Limb (tissue), 2 donors: ENCODE measurements at regions not wholly inside any gene's neighbourhood (a gene's known extent, or its start where the extent isn't known, plus 50 kb on each side); places are given as distances from the start of the nearest gene placed in this dataset.
A peak's percentile ranks its signal among the peaks of the same experiment; 100 is the strongest.
"Not testable (repeated sequence)": the region's sequence is repeated elsewhere in the genome, so short reads cannot be mapped to it uniquely, and the experiment has no call there.

Experiments
- DNase-seq, 2 donors: peaks; one replicate each; pipeline ENCODE4 v3.0.0-alpha.2; 2016; ENCODE audit errors: extremely low spot score in 2 of 2

DNA sequence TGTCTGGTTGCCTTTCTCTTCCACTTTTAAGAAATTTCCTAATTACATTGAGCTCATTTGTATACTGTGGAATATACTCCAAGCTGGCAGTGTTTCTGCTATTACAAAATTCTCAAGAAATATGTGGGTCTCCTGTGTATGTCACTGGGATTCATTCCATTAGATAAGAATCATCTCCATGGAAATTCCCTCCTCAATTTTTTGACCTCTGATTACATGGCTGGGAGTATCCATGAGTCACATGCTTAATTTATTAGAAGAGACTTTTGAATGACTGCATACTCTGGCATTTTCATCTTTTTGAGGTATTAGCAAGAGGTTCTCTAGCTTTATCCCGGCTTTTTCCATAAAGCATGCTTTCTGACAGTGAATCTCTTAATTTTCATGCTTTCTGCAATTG is 665.5 kb upstream of the CNTNAP5 start:
- DNase-seq, result no peak

DNA sequence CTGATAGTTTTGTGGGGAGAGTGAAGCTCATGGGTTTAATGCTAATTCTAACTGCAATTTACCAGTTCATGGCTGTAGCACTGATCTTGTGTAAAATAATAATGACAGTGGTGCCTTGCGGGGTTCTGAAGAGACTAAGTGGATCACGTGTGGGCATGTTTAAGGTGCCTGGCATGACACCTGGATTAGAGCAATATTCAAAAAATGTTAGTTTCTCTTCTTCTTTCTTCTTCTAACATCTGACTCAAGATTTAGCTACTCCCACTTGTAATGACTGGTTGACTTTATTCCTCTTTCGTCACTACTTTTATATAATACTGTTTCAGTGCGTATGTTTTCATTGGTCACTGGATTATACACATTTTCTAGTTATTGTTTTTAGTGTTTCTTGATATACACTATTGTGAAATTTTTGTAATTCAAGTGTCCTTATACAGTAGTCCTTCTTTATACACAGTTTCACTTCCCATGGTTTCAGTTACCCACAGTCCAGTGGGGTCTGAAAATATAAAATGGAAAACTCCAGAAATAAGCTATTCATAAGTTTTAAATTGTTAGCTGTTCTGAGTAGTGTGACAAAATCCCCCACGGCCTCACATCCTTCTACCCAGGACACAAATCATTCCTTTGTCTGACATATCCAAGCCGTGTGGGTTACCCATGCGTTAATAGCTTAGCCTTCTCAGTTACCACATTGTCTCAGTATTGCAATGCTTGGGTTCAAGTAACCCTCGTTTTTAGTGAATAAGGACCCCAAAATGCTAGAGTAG is 662.2 kb upstream of the CNTNAP5 start:
- no peak for DNase-seq

DNA sequence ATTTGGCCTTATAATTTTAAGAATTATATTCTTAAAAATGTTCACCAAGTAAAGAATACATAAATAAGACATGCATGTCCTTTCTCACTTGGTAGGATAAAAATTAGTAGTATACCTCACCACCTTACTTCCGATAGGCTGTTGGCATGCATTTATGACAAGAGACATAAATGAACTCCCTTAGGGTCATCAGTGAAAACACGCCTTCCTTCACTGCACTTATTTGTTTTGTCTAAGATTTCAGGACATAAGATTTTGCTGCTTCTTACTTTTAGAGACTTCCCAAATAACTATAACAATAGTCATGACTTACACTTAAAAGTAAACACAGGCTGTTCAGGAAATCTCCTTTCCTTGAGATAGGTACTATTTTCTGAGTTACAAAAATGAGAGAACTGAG is 661.3 kb upstream of the CNTNAP5 start:
- DNase-seq, result no peak

DNA sequence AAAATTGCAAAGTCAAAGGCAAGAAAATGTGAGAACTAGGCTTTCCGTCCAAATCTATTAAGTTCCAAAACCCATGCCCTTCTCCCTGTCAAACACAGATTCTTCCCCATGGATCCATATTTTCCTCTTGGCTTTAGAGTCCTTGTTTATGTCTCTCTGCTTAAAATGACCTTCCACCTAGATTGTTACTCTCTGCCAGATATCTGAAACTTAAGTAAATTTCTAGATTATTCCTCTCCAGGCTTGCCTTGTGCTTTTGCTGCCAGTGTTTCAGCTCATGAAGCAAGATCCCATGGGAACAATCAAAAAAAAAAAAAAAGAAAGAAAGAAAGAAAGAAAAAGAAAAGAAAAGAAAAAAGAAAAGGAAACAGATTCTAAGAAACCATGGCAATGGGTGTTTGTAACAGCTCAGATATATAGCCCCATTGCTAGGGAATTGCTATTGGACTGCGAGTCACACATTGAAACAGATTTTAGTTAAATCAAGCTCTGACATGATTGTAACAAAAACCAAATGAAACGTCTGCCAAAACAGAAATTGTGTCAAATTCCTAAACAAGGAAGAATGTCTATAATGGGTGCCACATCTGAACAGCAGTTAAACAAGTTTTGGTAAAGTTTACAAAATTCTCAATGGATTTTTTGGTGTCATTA is 660.7 kb upstream of the CNTNAP5 start:
- no peak for DNase-seq

DNA sequence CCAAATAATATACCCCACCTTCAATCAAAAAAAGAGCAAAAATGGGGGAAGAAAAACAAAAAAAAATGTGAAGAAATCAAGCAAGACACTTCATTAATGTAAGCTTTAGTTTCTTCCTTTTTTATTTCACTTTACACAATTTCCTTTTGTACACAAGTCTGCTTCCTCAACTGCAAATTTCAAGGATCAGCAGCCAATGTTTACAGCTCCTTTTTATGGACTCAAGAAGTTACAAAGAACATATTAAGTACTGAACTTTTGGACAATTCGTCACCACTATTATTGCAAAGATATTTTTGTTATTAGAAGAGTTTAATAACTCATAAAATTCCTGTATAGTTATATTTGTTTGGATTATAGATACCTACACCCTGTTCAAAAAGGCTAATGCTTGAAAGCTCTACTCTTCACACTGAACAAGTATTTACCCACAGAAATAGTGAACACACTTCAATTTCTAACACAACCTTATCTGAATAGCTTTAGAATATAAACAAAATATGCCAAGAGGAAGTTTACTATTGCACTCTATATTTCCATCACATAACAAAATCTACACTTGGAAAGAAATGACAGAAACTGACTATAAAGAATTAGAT is 658.7 kb upstream of the CNTNAP5 start:
- no peak for DNase-seq

DNA sequence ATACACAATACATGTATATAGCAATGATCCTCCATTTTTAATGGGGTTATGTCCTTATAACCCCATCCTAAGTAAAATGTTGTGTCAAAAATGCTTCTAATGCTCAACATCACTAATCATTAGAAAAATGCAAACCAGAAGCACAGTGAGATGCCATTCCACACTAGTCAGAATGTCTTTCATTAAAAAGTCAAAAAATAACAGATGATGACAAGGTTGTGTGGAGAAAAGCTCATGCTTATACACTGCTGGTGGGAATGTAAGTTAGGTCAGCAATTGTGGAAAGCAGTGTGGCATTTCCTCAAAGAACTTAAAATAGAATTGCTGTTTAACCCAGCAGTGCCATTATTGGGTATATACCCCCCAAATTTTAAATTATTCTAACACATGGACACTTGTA is 654.9 kb upstream of the CNTNAP5 start:
- DNase-seq, result no peak

DNA sequence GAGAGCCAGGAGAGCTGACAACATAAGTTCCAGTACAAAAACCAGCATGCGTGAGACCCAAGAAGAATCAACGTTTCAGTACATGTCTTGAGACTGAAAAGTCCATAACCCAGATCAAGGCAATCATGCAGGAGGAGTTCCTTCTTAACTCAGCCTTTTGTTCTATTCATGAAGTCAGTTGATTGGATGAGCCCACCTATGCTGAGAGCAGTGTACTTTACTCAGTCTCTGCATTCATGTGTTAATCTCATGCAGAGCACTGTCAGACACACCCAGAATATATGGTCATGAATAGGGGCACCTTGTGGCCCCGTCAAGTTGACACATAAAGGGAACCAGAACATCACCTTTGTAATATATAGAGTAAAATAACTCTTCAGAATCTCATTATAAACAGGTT is 653.6 kb upstream of the CNTNAP5 start:
- DNase-seq, result no peak

DNA sequence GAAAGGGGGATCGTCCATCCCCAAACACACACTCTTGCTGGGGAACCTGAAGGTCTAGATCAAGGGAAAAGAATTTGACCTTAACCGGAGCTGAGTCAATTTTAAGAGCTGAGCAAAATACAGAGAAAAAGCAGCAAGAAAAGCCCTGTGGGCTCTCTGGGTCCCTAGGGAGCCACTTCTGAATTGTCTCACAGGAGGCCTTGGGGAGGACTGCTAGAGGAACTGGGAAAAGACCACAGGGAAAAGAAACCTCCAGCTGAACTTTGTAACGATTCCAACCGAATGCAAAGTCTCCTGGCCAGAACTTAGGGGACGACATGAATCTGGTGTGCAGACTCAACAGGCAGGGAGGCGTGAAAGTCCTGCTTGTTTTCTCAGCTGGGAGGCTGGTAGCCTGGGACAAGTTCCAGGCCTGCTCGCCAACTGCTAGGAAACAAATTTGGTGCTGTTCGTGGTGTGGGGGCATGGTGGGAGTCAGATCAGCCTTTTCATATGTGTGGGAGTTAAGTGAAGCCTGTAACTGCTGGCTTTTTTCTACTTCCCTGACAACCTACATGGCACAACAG is 644.6 kb upstream of the CNTNAP5 start:
- DNase-seq, result peak in 1 of 2 donors; percentile 35

DNA sequence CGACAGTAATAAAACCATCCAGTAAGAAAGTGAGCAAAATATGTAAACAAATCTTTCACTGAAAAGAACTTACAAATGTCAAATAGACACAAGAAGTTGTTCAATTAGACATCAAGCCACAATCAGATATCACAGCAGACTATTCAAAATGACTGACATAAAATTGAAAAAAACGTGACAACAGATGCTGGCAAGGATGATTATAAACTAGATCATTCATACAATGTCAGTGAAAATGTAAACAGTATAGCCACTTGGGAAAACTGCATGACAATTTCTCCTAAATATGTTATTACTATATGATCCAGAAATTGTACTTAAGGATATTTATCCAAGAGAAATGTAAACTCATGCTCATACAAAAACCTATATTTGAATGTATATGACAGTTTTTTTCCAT is 609.4 kb upstream of the CNTNAP5 start:
- no peak for DNase-seq

DNA sequence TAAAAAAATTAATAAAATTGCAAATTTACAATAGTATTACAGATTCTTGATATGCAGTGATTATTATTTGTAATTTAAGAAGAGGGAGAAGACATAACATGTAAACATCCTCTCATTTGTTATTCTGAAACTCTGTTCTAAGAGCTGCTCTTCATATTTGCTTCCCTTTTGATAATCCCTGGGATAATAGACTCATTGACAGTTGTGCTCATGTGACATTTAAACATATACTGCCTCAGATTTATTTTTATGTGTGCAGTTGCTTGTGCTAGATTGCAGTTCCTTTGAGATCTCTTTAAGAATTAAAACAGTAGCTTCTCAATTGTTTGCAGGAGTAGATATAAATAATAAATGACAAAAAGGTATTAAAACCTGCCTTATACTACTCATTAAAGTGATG is 605.1 kb upstream of the CNTNAP5 start:
- no peak for DNase-seq

DNA sequence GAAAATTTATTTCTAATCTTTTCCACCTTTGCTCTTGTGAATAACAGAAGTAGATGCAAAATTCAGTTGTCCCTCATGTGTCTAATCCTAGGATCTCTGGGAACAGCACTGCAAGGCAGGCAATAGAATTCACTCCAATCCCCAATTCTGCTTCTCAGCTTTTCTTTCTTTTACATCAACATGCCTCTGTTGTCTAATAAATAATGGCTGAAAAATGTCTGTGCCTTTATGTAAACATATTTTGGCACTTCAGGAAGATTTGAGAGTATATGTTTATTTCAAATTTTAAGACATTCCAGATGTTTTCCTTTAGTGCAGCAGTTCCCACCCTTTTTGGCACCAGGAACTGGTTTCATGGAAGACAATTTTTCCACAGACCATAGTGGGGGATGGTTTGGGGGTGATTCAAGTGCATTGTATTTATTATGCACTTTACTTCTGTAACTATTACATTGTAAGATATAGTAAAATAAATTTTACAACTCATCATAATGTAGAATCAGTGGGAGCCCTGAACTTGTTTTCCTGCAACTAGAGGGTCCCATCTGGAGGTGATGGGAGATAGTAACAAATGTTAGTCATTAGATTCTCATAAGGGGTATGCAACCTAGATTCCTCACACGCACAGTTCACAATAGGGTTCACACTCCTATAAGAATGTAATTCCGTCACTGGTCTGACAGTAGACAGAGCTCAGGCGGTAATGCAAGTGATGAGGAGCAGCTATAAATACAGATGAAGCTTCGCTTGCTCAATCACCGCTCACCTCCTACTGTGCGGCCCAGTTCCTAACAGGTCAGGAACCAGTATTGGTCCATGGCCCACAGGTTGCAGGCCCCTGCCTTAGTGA is 590.3 kb upstream of the CNTNAP5 start:
- peak in 1 of 2 donors; percentile 75 for DNase-seq

DNA sequence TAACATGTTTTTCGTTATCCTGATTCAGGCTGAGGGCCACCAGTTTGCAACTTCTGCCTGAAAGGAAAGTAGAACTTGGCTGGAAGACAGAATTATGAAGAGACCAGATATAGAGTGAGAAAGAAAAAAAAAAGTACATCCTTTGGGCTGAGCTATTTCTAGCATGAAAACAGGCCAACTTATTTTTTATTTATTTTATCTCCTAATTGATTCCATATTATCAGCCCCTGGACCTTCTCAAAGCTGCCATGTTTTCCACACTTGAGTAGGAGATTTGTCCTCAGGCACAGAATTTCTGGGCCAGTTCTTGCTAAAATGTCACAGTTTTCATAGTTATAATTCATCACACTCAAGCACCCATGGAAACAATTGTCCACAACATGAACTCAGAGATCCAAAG is 586.8 kb upstream of the CNTNAP5 start:
- peak in 1 of 2 donors; percentile 51 for DNase-seq

DNA sequence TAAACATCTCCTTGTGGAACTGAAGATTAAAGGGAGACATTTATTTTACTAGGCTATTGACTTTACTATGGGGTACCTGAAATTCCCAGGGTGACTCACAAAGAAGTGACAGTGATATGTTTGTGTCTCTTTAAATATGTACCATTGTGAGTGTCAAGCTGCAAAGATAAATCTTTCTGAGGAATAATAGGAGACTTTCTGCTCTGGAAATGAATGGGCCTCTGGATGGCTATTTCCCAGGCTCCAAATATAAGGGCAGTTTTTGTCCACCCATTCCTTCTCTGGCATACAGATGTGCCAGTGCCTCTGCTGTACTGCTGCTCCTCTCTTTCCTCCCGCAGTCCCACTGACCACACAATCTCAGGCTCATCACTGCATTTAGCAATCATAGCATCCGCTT is 586.4 kb upstream of the CNTNAP5 start:
- no peak for DNase-seq

DNA sequence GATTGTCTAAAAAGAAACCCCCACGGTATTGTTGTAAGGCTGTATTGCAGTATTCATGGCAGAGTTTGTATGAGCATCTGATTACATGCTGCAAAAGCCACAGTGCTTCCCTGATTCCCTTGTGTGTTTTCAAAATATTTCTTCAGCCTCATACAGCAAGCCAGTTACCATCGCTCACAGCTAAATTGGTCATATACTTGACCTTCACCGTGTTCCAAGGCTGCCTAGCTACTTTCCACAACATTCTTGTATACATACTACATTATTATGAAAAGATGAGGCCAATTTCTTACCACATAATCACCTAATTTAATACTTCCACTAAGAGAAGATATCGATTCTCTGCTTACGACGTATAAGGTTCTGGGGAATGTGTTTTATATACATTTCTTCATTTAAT is 576.3 kb upstream of the CNTNAP5 start:
- no peak for DNase-seq

DNA sequence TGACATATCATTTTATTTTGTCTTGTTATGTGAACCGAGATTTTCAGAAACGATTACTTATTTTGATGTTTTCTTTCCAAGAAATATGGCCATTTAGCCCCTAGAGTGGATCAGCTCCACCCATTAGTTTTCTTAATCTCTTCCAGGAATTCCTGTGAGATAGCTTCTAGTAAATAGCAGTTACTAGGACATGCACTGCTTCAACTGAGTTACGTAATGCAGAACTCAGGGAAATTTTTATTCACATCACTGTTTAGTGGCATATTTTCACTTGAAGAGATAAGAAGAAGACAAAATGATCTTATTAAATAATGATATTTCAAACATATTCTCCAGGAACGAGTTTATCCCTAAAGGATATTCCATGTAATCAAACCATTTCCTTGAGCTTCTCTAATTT is 573.5 kb upstream of the CNTNAP5 start:
- DNase-seq, result no peak

DNA sequence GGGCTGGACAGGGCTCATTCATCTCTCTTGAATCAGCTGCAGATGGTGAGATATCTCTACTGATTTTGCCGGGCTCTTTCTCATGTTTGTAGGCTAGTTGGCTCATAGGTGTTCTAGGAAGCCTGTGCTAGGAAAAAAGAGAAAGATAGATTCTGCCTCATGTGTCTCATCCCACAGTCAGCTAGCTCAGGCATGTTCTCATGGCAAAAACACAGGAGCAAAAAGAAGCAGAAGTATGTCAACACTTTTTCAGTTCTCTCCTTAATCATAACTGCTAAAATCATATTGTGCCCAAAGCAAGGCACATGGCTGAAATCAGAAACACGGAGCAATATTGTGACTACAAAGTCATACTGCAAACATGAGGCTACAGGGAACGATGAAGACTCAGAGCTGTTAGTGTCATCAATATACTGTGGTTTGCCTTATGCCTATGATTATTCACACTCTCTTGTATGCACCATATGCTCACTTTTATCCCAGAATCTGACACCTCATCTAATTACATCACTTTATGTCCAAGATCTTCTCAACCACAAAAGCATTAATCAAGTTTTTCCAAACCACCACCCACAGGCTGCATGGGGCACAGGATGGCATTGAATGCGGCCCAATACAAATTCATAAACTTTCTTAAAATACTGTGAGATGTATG is 571.9 kb upstream of the CNTNAP5 start:
- DNase-seq, result no peak

DNA sequence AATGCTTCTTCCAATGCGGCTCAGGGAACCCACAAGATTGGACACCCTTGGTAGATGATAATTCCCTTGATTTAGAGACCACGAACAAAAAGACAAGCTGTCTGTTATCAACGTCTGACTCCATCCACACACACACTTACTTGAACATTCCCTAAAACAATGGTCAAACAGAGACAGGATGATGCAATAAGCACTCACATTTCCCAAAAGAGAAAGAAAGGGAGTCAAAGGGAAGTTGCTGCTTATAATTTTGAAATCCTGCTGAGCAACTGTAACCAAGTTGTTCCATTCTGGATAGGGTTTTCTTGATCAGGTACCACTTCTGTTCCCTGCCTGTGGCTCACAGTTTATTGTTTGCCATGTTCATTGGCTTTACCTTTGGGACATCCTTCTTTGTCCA is 571.3 kb upstream of the CNTNAP5 start:
- no peak for DNase-seq

DNA sequence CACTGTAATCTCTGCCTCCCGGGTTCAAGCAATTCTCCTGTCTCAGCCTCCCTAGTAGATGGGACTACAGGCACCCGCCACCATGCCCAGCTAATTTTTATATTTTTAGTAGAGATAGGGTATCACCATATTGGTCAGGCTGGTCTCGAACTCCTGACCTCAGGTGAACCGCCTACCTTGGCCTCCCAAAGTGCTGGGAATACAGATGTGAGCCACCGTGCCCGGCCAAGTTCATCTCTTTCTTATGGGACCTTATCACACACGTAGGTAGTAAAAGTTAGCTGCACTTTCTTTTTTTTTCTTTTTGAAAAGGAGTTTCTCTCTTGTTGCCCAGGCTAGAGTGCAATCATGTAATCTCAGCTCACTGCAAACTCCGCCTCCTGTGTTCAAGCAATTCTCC is 569.9 kb upstream of the CNTNAP5 start:
- not testable (repeated sequence) for DNase-seq

DNA sequence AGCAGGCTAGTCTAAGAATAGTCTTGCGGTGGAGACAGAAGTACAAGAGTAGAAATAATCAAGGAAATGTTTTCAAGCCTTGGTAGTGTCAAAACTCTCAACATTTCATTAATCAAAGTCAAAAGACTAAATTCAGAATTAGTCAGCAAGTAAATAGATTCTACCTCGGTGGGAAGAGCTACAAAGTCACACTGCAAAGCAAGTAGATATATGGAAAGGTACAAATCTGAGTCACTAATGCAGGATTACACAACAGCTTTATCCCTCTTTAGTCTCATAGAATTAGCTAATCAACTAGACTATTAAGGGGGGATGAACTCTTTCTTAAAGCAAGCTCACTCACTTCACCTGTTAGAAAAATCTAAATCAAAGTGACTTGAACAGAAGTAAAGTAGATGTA is 568.7 kb upstream of the CNTNAP5 start:
- no peak for DNase-seq

DNA sequence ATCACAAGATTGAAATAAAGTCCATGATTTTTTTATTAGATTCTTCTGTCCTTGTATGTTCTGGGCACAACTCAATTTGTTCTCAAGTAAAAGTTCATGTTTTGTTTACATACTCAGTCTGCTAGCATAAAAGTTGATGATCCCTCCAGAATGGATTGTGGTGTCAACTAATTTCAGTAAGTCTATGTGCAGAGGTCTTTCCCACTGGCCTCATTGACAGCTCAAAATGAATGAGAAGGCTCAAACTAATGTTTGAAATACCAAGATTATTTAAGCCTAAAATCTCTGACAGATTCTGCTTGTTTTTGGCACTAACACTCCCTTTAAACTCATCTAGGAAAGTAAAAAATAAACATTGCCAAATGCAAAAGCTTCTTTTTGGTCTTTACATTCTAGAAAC is 561.2 kb upstream of the CNTNAP5 start:
- no peak for DNase-seq

DNA sequence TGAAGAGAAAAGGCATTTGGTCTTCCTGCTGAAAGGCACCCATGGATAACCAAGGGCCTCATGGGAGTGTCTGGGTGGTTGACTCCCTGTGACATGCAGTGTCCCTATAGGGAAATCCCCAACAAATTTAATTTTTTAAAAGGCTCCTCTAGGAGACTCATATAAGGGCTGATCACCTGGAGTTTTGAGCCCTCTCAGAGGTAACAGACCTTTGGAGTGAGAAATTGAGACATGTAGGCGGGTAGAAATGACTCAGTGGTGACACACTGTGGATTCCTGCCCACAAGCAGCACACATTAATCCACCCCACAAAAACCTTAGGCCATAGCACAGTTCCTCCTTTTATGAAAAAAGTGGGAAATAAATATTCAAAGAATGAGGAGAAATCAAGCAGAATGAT is 557.0 kb upstream of the CNTNAP5 start:
- DNase-seq, result no peak
